ENCODE measurements at regions not wholly inside any gene's neighbourhood (a gene's known extent, or its start where the extent isn't known, plus 50 kb on each side); places are given as distances from the start of the nearest gene placed in this dataset.

GRCh38 chr3:63207066-63207590 is 71.0 kb upstream of the SYNPR start:
- Histone ChIP-seq H3K36me3 (ENCODE audit: control insufficient read depth in 2 of 3, insufficient read depth in 3 of 3, low read length in 3 of 3) (no peaks in the 10 kb centered on the region), H3K4me3 (ENCODE audit: low read length in 3 of 3) (no peak overlapping the region), H3K9ac (ENCODE audit: low read length in 3 of 3) (no peak overlapping the region), H3K27ac (ENCODE audit: low read depth in 2 of 2, low read length in 2 of 2) (no peak overlapping the region), H3K27me3 (ENCODE audit: control insufficient read depth, insufficient read depth, low read length) (no peaks in the 10 kb centered on the region), H3K4me1 (ENCODE audit: control insufficient read depth in 2 of 3, insufficient read depth in 2 of 3, low read depth in 1 of 3, low read length in 3 of 3) (no peaks in the 10 kb centered on the region), H3K9me3 (ENCODE audit: control insufficient read depth in 2 of 3, insufficient read depth in 1 of 3, low read length in 3 of 3) (no peaks in the 10 kb centered on the region)
- FAIRE-seq, result no peak
- intact Hi-C loops (cut with DNase I), result no loop called here
- no peak for DNase-seq
- no peak for TF ChIP-seq CTCF (IDR thresholded peaks at IDR 0.05; ENCODE audit: borderline replicate concordance, extremely low read depth, insufficient read depth)

GRCh38 chr3:63228087-63228486 is 50.0 kb upstream of the SYNPR start:
- no peak for TF ChIP-seq CTCF (IDR thresholded peaks at IDR 0.05; ENCODE audit: borderline replicate concordance, extremely low read depth, insufficient read depth)
- FAIRE-seq, result no peak
- Histone ChIP-seq H3K4me1 (ENCODE audit: control insufficient read depth in 2 of 3, insufficient read depth in 2 of 3, low read depth in 1 of 3, low read length in 3 of 3) (no peaks in the 10 kb centered on the region), H3K9ac (ENCODE audit: low read length in 3 of 3) (no peak overlapping the region), H3K27me3 (ENCODE audit: control insufficient read depth, insufficient read depth, low read length) (no peaks in the 10 kb centered on the region), H3K27ac (ENCODE audit: low read depth in 2 of 2, low read length in 2 of 2) (no peak overlapping the region), H3K9me3 (ENCODE audit: control insufficient read depth in 2 of 3, insufficient read depth in 1 of 3, low read length in 3 of 3) (no peaks in the 10 kb centered on the region), H3K4me3 (ENCODE audit: low read length in 3 of 3) (no peak overlapping the region), H3K36me3 (ENCODE audit: control insufficient read depth in 2 of 3, insufficient read depth in 3 of 3, low read length in 3 of 3) (no peaks in the 10 kb centered on the region)
- intact Hi-C loops (cut with DNase I), result no loop called here
- DNase-seq, result no peak
